ENCODE measurements at regions not wholly inside any gene's neighbourhood (a gene's known extent, or its start where the extent isn't known, plus 50 kb on each side); places are given as distances from the start of the nearest gene placed in this dataset.
A peak's percentile ranks its signal among the peaks of the same experiment; 100 is the strongest.

DNA sequence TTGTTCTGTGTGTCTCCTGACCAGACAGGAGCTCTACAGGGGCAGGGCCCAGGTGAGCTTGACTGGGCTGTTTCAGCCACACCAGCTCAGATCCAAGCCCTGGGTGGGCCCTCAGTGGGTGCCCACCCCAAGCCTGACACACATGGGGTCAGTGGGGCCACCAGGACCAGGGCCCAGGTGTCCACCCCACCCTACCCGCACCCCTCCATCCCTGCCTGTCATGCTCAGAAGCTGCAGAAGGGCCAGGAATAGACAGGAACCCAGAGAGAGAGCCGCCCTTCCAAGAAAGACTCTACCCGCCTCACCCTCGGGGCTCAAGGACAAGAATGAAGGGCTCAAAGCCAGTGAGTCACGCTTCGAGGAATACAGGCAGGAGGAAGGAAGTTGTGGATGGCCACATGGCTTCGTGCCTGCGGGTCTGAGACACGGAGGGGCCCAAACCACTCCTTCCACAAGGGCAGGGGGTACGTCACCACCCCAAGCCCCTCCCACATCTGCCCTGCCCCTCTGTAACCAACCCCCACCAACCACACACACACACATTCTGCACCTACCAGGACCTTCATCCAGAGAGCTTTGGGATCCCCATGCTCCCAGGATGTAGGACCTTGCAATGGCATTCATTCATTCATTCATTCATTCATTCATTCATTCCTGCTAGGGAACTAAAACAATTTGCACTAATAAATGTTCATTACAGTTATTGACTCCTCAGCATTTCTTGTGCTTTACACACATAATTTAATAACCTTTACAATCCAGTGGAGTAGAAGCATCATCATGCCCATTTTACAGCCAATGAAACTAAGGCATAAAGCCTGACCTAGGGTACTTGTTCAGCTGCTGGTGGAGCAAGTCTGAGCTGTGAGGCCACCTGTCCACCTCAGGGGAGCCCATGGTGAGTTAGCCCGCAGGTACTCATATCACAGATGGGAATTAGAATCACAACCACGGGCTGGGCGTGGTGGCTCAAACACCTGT lies 55.9 kb upstream of the STXBP1 start:
- TF ChIP-seq, protein P1, sequence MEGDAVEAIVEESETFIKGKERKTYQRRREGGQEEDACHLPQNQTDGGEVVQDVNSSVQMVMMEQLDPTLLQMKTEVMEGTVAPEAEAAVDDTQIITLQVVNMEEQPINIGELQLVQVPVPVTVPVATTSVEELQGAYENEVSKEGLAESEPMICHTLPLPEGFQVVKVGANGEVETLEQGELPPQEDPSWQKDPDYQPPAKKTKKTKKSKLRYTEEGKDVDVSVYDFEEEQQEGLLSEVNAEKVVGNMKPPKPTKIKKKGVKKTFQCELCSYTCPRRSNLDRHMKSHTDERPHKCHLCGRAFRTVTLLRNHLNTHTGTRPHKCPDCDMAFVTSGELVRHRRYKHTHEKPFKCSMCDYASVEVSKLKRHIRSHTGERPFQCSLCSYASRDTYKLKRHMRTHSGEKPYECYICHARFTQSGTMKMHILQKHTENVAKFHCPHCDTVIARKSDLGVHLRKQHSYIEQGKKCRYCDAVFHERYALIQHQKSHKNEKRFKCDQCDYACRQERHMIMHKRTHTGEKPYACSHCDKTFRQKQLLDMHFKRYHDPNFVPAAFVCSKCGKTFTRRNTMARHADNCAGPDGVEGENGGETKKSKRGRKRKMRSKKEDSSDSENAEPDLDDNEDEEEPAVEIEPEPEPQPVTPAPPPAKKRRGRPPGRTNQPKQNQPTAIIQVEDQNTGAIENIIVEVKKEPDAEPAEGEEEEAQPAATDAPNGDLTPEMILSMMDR (IDR thresholded peaks at IDR 0.05), result no peak
- peak in 1 of 3 donors; percentile 31 for TF ChIP-seq POLR2A (IDR thresholded peaks at IDR 0.05)

Data from body of pancreas (tissue), 4 donors.